ENCODE measurements at regions not wholly inside any gene's neighbourhood (a gene's known extent, or its start where the extent isn't known, plus 50 kb on each side); places are given as distances from the start of the nearest gene placed in this dataset.

DNA sequence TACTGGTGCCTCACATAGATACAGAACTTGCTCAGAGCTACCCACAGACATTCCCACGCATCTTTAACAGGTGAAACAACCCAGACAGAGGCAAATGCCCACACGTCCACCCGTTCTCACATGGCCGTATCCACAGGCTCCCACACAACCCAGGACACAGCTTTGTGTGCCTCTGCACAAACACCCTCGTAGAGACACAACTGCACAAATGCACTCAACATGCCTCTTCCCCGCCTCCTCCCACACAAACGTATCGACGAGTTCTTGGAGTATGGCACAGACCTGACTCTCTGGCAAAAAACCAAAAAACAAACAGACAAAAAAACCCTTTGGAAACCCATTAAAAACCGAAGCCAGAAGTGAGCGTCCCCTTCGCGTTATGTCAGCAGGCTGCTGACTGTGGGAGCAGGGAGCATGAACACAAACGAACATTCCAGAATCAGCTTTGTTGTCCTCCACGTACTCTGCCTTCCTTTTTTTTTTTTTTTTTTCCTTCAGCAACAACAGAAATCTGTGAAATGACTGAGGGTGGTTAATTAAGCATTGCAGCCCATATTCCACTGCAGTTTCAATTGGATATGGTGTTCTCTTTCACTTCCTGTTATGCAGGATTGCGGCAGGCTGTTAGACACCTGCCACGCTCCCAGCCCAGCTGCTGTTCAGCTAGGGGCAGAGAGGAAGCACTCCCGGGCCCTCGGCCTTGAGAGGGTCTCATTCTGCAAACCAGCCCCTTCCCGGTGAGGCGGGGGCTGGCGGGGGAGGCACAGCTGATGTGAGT is 313.7 kb downstream of the MAF start:
- TF ChIP-seq CTCF (IDR thresholded peaks at IDR 0.05) = no peak
- TF ChIP-seq SIN3A (IDR thresholded peaks at IDR 0.05; ENCODE audit: borderline replicate concordance, insufficient read depth, low read depth, low read length) = no peak
- TF ChIP-seq POLR2AphosphoS5 (IDR thresholded peaks at IDR 0.05; ENCODE audit: low read depth, low read length) = no peak
- no peak for TF ChIP-seq TCF7L2 (IDR thresholded peaks at IDR 0.05; ENCODE audit: low read depth, low read length)
- no peak for TF ChIP-seq REST (IDR thresholded peaks at IDR 0.05; ENCODE audit: insufficient read depth in 1 of 2, low read depth in 2 of 2, low read length in 1 of 2)
